PC-9 (cell line): ENCODE measurements at regions not wholly inside any gene's neighbourhood (a gene's known extent, or its start where the extent isn't known, plus 50 kb on each side); places are given as distances from the start of the nearest gene placed in this dataset.

Source experiments
- BruUV-seq: library from RNA; stranded (reverse); fragments of 400-500 nt; replicated peaks from 2 replicates; lab custom pipeline; 2021; lab: Mats Ljungman, UMichigan
- CTCF ChIA-PET: fragments of 300-600 bp; sonication (Branson Sonifier 250); formaldehyde crosslinking; loops from one replicate; lab custom pipeline; 2022; ENCODE audit warnings: antibody characterized with exemption; lab: Charles Lee
- POLR2A ChIA-PET: fragments of 300-600 bp; sonication (Branson Sonifier 250); formaldehyde crosslinking; loops from one replicate; lab custom pipeline; 2022; ENCODE audit warnings: antibody characterized with exemption; ENCODE audit not compliant: unreplicated experiment; lab: Charles Lee
- DNase-seq, 2 experiments: peaks; one replicate each; pipeline versions ENCODE4 v3.0.0 to v3.0.0-alpha.2; 2015 to 2022; ENCODE audit warnings: mixed read lengths in 1 of 2
- H2AFZ ChIP-seq: fragments of 200-600 bp; sonication (generic); 2 replicates; pipeline ENCODE4 v1.8.1; 2017; ENCODE audit warnings: antibody characterized with exemption
- H3F3A ChIP-seq: fragments of 200-600 bp; sonication (generic); 2 replicates; pipeline ENCODE4 v1.8.1; 2017; ENCODE audit warnings: antibody characterized with exemption, mild to moderate bottlenecking, low read depth; ENCODE audit not compliant: insufficient read depth
- H3K27ac ChIP-seq: fragments of 200-600 bp; sonication (generic); 2 replicates; pipeline ENCODE4 v1.6.1; 2016; ENCODE audit warnings: mixed run types
- H3K27me3 ChIP-seq: fragments of 200-600 bp; sonication (generic); 2 replicates; pipeline ENCODE4 v1.6.1; 2016; ENCODE audit warnings: low read depth, mixed run types; ENCODE audit not compliant: insufficient read depth
- H3K36me3 ChIP-seq: fragments of 200-600 bp; sonication (generic); 2 replicates; pipeline ENCODE4 v1.6.1; 2016; ENCODE audit warnings: low read depth, mixed run types
- H3K4me1 ChIP-seq: fragments of 200-600 bp; sonication (generic); replicated peaks from 2 replicates; pipeline ENCODE4 v1.6.1; 2016; ENCODE audit warnings: mixed run types; ENCODE audit not compliant: insufficient read depth
- H3K4me2 ChIP-seq: fragments of 200-600 bp; sonication (generic); 2 replicates; pipeline ENCODE4 v1.6.1; 2017; ENCODE audit warnings: mixed run types
- H3K4me3 ChIP-seq: fragments of 200-600 bp; sonication (generic); 2 replicates; pipeline ENCODE4 v1.6.1; 2016; ENCODE audit warnings: mixed run types
- H3K79me2 ChIP-seq: fragments of 200-600 bp; sonication (generic); 2 replicates; pipeline ENCODE4 v1.6.1; 2017; ENCODE audit warnings: low read depth, mixed run types
- H3K9me2 ChIP-seq: fragments of 200-600 bp; sonication (generic); 2 replicates; pipeline ENCODE4 v1.8.1; 2017; ENCODE audit warnings: mild to moderate bottlenecking; ENCODE audit not compliant: insufficient read depth
- H3K9me3 ChIP-seq: fragments of 200-600 bp; sonication (generic); 2 replicates; pipeline ENCODE4 v1.8.1; 2016; ENCODE audit warnings: low read depth; ENCODE audit not compliant: insufficient read depth
- H4K20me1 ChIP-seq: fragments of 200-600 bp; sonication (generic); 2 replicates; pipeline ENCODE4 v1.8.1; 2017; ENCODE audit not compliant: insufficient read depth
- EZH2 ChIP-seq: fragments of 200-600 bp; sonication (generic); IDR thresholded peaks from 2 replicates; pipeline ENCODE4 v1.8.0; 2017; ENCODE audit warnings: antibody characterized with exemption, low read depth
- intact Hi-C: fragments of 100-400 bp; cut with micrococcal nuclease; formaldehyde crosslinking; loops from one replicate; pipeline ENCODE4 v1.10.0; 2022; ENCODE audit not compliant: unreplicated experiment
- TF ChIP-seq, protein P1 (sequence below): fragments of 200-600 bp; sonication (generic); conservative IDR thresholded peaks from 2 replicates; pipeline ENCODE4 v1.6.1; 2017; ENCODE audit warnings: mixed run types, antibody characterized with exemption, mild to moderate bottlenecking, moderate library complexity

DNA sequence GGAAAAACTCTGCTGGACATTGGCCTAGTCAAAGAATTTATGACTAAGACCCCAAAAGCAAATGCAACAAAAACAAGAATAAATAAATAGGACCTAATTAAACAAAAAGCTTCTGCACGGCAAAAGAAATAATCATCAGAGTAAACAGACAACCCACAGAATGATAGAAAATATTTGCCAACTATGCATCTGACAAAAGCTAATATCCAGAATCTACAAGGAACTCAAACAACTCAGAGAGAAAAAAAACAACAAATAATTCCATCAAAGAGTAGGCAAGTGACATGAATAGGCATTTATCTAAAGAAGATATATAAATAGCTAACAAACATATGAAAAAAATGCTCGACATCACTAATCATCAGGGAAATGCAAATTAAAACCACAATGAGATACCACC, 91.2 kb upstream of the PALMD start:
- CTCF ChIA-PET = no interaction called here
- H3K4me2 ChIP-seq = no peak overlapping the region
- H3K4me3 ChIP-seq = no peak overlapping the region
- DNase-seq = no peak
- no peak overlapping the region for H2AFZ ChIP-seq
- POLR2A ChIA-PET = no interaction called here
- TF ChIP-seq EZH2 = no peak
- H3K27me3 ChIP-seq = no peaks in the 10 kb centered on the region
- no peaks in the 10 kb centered on the region for H4K20me1 ChIP-seq
- no peaks in the 10 kb centered on the region for H3K9me2 ChIP-seq
- H3K27ac ChIP-seq = no peak overlapping the region
- 0 out of 2 replicates have a peak, but pooled peaks cover 6% of the 10 kb centered on the region for H3K9me3 ChIP-seq
- peaks cover 15% of the 10 kb centered on the region for H3K4me1 ChIP-seq
- no TSS peak for BruUV-seq
- peaks cover 8% of the 10 kb centered on the region; the same call in 1 of the 2 replicates for H3F3A ChIP-seq
- intact Hi-C loops = no loop called here
- H3K36me3 ChIP-seq = no peaks in the 10 kb centered on the region
- no peaks in the 10 kb centered on the region for H3K79me2 ChIP-seq

DNA sequence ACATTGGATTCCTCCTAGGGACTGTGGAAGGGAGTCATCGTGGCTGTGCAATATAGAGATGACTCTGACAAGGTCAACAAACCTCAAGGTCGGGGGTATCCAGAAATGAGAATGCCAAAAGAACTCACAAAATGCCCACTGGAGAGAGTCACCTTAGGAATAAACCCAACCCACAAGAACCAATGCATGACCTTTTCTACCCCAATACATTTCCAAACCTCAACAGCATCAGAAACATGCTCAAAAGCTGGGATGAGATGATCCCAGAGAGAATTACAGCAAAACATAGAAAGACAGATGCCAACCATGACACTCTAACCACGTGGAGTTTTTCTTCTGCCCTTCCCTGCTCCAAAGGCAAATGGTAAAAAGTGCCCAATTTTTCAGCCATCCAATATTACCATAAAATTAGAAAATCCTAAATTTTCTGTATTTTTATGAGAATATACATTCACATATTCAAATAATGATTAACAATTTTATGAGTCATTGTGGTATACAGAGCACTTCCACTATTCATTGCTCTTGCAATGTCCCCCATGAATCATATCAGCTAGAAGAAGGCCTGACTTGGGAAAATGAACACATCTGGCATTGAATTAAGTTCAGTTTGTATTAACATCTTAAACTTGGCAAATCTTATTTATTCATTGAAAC, 88.2 kb upstream of the PALMD start:
- Histone ChIP-seq H3K79me2 (no peaks in the 10 kb centered on the region), H3K9me3 (0 out of 2 replicates have a peak, but pooled peaks cover 6% of the 10 kb centered on the region), H3K9me2 (0 out of 2 replicates have a peak, but pooled peaks cover 6% of the 10 kb centered on the region), H4K20me1 (no peaks in the 10 kb centered on the region), H3F3A (peaks cover 16% of the 10 kb centered on the region; the same call in 1 of the 2 replicates), H3K36me3 (no peaks in the 10 kb centered on the region), H2AFZ (no peak overlapping the region), H3K4me1 (peaks cover 20% of the 10 kb centered on the region), H3K4me3 (no peak overlapping the region), H3K4me2 (no peak overlapping the region), H3K27ac (no peak overlapping the region), H3K27me3 (no peaks in the 10 kb centered on the region)
- no TSS peak for BruUV-seq
- TF ChIP-seq EZH2 = no peak
- TF ChIP-seq, protein P1, sequence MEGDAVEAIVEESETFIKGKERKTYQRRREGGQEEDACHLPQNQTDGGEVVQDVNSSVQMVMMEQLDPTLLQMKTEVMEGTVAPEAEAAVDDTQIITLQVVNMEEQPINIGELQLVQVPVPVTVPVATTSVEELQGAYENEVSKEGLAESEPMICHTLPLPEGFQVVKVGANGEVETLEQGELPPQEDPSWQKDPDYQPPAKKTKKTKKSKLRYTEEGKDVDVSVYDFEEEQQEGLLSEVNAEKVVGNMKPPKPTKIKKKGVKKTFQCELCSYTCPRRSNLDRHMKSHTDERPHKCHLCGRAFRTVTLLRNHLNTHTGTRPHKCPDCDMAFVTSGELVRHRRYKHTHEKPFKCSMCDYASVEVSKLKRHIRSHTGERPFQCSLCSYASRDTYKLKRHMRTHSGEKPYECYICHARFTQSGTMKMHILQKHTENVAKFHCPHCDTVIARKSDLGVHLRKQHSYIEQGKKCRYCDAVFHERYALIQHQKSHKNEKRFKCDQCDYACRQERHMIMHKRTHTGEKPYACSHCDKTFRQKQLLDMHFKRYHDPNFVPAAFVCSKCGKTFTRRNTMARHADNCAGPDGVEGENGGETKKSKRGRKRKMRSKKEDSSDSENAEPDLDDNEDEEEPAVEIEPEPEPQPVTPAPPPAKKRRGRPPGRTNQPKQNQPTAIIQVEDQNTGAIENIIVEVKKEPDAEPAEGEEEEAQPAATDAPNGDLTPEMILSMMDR = no peak
- POLR2A ChIA-PET = no interaction called here
- CTCF ChIA-PET = no interaction called here
- DNase-seq = peak in 1 of 2 experiments; percentile 64
- intact Hi-C loops = no loop called here

DNA sequence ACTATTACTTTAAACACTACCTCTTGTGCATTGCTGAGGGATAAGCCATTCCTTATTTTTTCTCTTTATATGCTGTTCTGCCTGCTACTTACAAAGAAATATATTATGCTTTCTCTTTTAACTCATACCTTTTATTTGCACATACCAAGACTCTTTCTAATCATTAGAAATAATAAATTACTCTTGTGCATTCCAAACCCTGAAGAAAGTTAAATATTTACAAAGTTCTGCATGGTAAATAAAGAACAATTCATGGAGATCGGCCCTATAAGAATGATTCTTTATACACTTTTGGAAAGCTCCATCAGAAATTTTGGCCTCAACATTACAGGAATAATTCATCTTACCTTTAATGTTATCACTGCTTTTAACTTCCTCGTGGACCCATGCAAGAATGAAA, 86.7 kb upstream of the PALMD start:
- Histone ChIP-seq H3K4me2 (no peak overlapping the region), H3K9me2 (0 out of 2 replicates have a peak, but pooled peaks cover 6% of the 10 kb centered on the region), H3K79me2 (no peaks in the 10 kb centered on the region), H3K27me3 (no peaks in the 10 kb centered on the region), H2AFZ (no peak overlapping the region), H3F3A (0 out of 2 replicates have a peak, but pooled peaks cover 8% of the 10 kb centered on the region), H3K9me3 (0 out of 2 replicates have a peak, but pooled peaks cover 6% of the 10 kb centered on the region), H3K27ac (no peak overlapping the region), H3K4me3 (no peak overlapping the region), H3K4me1 (peaks cover 9% of the 10 kb centered on the region; the same call in 1 of the 2 replicates), H3K36me3 (no peaks in the 10 kb centered on the region), H4K20me1 (no peaks in the 10 kb centered on the region)
- intact Hi-C loops = no loop called here
- TF ChIP-seq, protein P1 = no peak
- TF ChIP-seq EZH2 = no peak
- POLR2A ChIA-PET = no interaction called here
- no peak for DNase-seq
- CTCF ChIA-PET = no interaction called here
- no TSS peak for BruUV-seq
